GM18861 (cell line): ENCODE measurements at regions not wholly inside any gene's neighbourhood (a gene's known extent, or its start where the extent isn't known, plus 50 kb on each side); places are given as distances from the start of the nearest gene placed in this dataset.
A peak's percentile ranks its signal among the peaks of the same experiment; 100 is the strongest.

ENCODE experiments used
- ATAC-seq: cut with Tn5 transposase; IDR thresholded peaks from one replicate; pipeline ENCODE4 v1.9.1; 2021; ENCODE audit not compliant: unreplicated experiment

DNA sequence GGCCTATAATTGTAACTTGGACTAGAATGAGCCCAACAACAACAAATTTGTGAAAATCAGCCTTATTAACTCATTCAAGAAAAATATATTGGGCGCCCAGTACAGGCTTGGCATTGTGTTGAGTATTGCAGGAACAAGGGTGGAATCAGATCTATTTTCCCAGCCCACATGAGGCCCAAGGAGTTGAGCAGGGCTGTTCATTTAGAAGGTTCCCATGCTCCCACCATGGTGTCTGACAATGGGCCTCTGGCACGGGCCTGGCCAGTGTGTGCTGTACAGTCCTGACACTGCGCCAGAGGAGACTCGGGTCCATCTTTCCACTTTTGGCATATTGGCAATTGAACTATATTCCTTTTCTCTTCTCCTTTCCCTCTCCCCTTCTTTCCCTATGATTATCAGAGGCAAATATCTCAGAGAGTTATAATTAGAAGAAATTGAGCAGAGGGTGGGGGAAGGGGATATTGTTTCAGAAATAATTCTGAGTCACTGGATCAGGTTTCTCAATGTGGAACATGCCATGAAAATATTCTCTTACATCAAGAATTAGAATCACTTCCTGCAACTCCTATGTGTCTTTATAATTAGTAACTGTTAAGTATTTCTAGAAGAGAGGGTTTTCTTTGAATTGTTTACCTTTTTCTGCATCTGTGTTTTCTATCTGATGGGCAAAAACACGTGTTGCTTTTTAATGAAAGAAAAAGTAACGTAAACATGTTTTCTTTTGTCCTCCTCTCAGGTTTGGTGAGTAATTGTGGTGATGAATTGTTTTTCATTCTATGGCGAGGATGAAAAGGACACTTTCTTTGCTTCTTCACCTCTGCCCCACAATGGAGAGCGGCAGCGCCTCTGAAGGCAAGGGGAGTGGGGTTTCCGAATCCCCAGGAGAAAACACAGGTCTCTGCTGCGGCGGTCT, 209.4 kb downstream of the FOXA2 start:
- ATAC-seq = no peak

- ATAC-seq = no peak
These were observed 210.3 kb downstream of the FOXA2 start for GRCh38 chr20:22374066-22374465.

GRCh38 chr20:22373164-22373895, 211.0 kb downstream of the FOXA2 start:
- ATAC-seq = no peak

DNA sequence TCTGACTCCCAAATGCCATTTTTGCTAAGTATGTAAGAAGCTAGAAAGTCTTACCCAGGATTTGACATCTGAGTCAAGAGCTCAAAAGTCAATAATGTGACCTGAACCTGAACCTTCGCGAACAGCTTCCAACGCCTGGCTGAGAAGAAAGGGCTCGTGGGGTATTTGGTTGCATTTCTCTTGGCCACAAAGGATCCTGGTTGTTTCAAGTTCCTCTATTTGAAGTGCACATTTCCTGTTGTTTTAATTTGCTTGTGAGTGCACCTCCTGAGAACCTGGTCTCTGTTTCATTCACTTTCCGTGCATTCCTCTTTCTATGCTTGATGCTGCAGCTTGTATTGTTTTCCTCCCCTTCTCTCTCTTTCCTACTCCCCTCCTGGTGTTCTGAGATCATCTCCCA, 212.5 kb downstream of the FOXA2 start:
- ATAC-seq = peak; percentile 73

- no peak for ATAC-seq
These were observed 214.2 kb downstream of the FOXA2 start for GRCh38 chr20:22370137-22370536.

- no peak for ATAC-seq
These were observed 215.3 kb downstream of the FOXA2 start for GRCh38 chr20:22369100-22369499.

DNA sequence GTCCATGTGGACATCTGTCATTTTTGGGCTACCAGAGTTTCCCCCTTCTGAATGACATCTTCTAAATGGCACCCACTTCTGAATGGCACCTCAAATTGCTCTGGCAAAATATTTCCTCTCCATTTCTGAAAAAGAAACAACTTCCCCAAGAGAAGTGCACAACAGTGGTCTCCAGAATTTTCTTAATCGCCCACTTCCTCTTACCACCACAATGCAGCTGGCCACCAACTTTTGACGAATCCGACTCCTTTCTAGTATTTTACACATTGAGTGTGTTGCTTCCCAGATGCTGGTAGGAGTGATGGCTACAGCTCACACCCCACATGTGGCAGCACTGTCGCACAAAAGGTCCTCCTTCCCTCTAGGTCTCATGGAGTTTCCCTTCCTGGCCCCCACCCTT, 216.1 kb downstream of the FOXA2 start:
- no peak for ATAC-seq

GRCh38 chr20:22366631-22367030, 217.7 kb downstream of the FOXA2 start:
- ATAC-seq = no peak

GRCh38 chr20:22354647-22355046, 229.7 kb downstream of the FOXA2 start:
- ATAC-seq = no peak

- ATAC-seq = no peak
These were observed 230.8 kb downstream of the FOXA2 start for GRCh38 chr20:22353586-22353985.

- no peak for ATAC-seq
These were observed 232.4 kb downstream of the FOXA2 start for GRCh38 chr20:22352019-22352418.

DNA sequence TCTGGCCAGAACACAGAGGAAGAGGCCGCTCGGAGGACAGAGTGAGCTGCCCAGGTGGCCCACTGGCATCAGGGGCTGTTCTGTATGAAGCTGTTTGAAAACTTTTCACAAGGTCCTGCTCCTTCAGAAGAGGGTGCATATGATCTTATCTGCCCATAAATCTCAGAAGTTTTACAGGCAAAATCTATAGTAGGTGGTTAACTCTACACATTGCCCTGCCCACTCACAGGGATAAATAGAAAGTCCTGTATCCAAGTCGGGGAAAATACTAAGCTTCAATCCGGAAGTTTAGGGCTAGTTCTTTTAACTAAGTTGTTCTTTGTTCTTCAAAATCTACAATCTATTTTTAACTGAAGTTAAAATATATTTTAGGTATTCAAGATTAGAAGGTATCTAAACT, 233.7 kb downstream of the FOXA2 start:
- ATAC-seq = no peak

DNA sequence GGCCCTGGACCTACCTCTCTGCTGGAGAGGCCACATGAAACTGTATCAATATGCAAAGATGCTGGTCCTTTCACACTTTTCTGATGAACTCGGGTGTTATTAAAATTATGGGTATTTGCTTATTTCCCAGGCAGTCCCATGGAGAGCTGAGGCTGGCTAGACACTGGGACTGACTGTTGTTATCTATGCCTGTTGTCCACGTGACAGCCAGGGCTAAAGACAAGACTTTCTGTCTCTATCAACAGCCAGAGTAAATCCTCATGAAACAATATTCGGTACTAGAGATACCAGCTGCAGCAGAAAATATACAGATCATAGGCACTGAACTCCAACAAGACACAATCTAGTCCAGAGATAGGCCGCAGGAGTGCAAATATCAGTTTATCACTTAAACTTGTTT, 236.4 kb downstream of the FOXA2 start:
- no peak for ATAC-seq

- ATAC-seq = no peak
These were observed 237.7 kb downstream of the FOXA2 start for GRCh38 chr20:22346716-22347115.

GRCh38 chr20:22343612-22344011, 240.8 kb downstream of the FOXA2 start:
- no peak for ATAC-seq

DNA sequence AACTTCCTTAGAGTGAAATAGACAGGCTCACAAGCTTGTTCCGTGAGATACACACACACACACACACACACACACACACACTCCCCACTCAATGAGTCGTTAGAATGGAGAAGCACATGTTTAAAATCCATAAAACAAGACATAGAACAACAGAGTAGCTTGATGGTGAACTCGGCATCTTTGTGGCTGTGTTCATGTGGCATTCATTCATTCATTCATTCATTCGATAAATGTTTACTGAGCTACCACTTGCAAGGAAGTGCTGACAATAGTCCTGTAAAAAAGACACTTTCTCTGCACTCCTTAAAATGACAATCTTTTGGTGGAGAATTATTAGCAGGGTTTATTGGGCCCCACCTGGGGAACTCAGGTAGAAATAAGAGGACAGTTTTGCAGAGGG, 242.0 kb downstream of the FOXA2 start:
- ATAC-seq = no peak

DNA sequence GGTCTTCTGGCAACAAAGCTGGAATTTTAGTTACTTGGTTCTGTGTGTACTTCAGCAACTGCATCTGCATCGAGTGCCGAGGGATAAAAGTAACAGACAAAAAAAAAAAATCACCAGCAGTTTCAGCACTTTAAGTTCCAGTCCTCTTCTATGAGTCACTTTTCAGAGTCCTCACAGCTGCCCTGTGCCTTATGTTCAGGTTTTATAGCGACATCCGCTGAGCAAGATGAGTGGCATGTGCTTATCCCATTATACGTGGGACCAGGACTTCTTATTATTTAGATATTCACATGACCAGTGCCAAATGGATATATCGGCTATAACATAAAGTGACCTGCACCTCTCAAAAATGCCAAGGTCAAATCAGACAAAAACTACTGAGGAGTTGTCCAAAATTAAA, 242.9 kb downstream of the FOXA2 start:
- no peak for ATAC-seq

DNA sequence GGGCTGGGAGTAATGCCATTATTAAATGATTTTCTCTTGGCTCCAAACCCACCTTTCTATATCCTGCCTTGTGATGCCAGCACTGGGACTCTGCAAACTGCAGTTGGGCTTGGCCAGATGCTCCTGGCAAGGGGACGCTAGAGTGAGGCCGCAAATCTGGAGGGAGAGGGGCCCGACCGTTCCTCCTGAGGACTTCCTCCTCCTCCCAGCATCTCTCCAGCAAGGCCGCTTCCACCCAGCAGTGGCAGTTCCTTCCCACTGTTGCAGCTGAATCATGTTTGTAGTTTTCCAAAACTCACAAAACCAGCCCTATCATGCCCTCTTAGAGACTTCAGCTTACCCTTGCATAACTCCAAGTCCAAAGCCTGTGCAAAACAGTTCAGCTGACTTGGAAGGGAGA, 244.4 kb downstream of the FOXA2 start:
- ATAC-seq = no peak

DNA sequence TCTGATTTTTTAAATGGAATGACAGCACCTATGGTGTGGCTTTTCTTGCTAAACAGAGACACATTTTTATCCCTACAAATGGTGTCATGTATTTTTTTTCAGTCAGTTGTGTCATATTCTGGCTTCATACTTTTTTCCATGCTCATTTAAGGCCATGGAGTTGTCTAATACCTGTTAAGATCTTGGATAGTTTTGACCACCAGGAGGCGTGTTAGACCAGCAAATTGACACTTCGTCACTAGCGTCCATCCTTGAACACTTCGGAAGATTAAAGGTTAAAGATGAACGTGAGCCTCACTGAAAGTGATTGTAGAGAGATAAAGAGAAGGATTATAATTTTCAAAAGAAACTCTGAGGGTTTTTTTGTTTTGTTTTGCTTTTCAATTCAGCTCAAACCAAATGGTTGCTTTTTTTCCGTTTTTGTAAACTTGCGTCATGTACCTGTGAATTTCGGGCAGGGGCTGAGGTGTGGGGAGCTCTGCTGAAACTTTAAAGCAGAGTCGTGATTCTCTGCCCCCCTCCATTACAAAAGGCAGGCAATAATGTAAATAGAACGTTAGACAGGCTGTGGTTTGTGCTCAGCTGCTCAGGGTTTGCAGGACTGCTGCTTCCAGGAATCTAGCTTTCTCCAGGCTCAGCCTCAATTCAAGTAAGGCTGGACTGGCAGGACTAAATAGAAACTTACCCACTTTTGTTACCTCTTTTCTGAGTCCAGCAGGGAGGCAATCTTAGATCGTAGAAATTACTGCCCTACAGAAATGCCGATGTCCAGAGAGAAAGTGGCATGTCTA, 245.1 kb downstream of the FOXA2 start:
- no peak for ATAC-seq

DNA sequence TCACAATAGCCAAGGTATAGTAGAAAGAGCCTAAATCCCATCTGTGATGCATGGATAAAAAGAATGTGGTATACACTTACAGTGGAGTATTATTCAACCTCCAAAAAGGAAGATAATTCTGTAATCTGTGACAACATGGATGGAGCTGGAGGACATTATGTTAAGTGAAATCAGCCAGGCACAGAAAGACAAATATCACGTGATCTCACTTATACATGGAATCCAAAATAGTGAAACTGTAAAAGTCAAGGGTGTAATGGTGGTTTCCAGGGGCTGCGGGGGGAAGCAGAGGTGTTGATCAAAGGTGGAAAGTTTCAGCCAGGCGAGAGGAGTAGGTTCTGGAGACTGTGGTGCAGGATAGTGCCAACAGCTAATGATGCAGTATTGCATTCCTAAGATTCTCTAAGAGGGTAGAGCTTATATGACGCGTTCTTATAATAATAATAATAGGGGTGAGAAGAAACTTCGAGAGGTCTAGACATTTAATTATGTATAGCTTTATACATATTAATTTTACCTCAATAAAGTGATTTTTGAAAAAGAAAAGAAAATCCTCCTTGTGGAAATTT, 246.1 kb downstream of the FOXA2 start:
- no peak for ATAC-seq

DNA sequence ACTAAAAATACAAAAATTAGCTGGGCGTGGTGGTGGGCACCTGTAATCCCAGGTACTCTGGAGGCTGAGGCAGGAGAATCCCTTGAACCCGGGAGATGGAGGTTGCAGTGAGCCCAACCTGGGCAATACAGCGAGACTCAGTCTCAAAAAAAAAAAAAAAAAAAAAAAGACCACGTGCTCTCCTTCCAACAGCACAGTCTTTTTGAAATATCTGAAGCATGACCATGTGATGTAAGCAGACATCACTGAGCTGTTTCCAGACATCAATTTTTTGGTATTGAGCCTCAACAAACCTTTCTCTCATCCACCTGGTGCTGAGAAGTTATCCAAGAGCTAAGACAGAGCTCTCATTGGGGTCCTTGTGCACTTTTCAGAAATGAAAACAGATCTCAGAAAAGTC, 249.2 kb downstream of the FOXA2 start:
- ATAC-seq = no peak
